NCI-H524 (cell line): ENCODE measurements at regions not wholly inside any gene's neighbourhood (a gene's known extent, or its start where the extent isn't known, plus 50 kb on each side); places are given as distances from the start of the nearest gene placed in this dataset.
A peak's percentile ranks its signal among the peaks of the same experiment; 100 is the strongest.

Experiments used
- DNase-seq, 2 experiments: peaks; one replicate each; lab custom pipeline; 2025; lab: John Stamatoyannopoulos, UW

GRCh38 chr6:153873541-153873940, 165.5 kb upstream of the OPRM1 start:
- no peak for DNase-seq

DNA sequence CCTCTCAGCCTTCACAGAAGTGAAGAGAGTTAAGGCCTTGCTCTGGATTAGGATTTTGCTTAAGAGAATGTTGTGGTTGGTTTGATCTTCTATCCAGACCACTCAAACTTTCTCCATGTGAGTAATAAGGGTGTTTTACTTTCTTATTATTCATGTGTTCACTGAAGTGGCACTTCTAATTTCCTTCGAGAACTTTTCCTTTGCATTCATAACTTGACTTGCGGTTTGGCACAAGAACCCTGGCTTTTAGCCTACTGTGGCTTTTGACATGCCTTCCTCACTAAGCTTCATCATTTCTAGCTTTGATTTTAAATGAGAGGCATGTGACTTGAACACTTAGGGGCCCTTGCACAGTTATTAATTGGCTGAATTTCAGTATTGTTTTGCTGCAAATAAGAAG, 166.1 kb upstream of the OPRM1 start:
- no peak for DNase-seq

DNA sequence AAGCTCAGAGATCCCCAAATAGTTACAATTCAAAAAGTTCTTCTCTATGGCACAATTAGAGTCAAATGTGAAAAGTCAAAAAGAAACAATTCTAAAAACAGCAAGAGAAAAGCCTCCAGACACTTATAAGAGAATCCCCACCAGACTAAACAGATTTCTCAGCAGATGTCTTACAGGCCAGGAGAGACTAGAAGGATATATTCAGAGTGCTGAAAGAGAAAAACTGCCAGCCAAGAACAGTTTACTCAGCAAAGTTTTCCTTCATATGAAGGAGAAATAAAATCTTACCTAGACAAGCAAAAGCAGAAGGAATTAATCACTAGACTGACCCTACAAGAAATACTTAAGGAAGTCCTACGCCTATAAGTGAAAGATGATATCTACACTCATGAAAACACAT, 176.1 kb upstream of the OPRM1 start:
- no peak for DNase-seq

GRCh38 chr6:153862139-153862538, 176.9 kb upstream of the OPRM1 start:
- no peak for DNase-seq

GRCh38 chr6:153858529-153858928, 180.5 kb upstream of the OPRM1 start:
- no peak for DNase-seq

- DNase-seq: no peak
Observed at GRCh38 chr6:153856929-153857376, 182.1 kb upstream of the OPRM1 start.

GRCh38 chr6:153852481-153852880, 186.6 kb upstream of the OPRM1 start:
- no peak for DNase-seq

- no peak for DNase-seq
Observed at GRCh38 chr6:153852034-153852433, 187.0 kb upstream of the OPRM1 start.

- DNase-seq: no peak
Observed at GRCh38 chr6:153849072-153849779, 189.8 kb upstream of the OPRM1 start.

DNA sequence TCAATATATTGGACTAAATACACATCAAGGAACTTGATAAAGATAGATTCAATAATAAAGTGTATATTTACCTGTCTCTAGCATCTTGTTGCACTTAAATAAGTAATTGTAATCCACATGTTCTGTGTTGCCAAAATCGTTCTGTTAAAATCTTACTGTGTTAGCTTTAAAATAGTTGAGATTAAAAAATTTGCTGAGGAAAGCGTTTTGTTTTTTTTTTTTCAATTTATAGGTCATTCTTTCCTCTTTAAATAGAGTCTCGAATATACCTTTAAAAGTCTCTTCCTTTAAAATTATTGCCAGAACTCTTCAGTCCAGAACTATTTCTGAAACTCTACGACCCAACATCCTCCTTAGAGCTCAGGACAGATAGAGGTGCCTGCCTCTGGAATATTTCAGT, 195.6 kb upstream of the OPRM1 start:
- DNase-seq: no peak

DNA sequence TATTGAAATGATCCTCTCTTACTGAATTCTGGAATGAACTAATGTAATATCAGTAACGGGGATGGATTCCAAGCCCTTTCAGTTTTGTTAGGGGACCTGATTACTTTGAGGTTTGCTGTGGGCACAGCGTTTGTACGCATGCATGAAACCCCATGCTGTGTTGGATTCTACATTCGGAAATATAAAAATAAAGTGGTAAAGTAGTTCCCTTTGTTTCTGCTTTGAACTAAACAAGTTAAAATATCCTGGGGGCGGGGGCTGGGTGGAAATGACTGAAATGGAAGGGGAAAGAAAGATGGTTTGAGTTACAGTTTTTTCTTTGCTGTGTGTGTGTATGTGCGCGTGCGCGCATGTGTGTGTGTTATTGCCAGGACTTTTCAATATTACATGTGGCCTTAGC, 196.5 kb upstream of the OPRM1 start:
- no peak for DNase-seq

GRCh38 chr6:153840039-153840850, 198.8 kb upstream of the OPRM1 start:
- DNase-seq: no peak

GRCh38 chr6:153832543-153832942, 206.5 kb upstream of the OPRM1 start:
- no peak for DNase-seq

- no peak for DNase-seq
Observed at GRCh38 chr6:153831350-153832078, 207.5 kb upstream of the OPRM1 start.

DNA sequence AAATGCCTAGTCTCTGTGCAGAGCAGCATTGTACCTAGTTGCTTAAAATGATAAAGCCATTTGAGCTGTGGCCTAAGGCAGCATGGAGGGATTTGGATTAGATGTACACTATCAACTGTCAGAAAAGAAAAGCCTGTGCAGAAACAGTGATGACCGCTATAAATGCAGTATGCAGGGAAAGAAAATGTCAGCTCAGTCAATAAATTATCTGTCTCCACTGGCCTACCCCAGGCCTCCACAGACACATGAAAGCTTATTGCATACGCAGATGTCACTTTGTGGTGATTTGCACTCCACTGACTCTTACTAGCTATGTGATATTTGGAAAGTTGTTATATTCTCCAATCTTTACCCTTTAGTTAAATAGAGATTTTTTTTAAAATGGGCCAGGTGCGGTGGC, 221.9 kb upstream of the OPRM1 start:
- DNase-seq: no peak

DNA sequence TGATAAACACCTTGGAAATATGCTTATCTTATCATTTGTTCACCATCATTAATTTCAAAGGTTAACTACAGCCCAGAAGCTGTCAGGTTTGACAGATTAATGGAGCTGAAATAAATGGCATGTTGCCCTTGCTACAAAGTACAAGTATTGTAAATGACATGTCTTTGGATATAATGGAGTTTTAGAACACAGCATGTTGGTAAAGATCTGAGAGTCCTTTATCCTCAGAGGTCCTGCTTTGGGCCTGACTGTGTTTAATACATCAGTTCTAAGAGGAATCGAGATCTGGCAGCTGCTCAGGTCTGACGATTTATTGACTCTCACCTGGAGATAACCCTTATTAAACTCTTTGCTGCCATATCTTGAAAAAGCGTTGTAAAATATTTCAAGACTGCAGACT, 222.7 kb upstream of the OPRM1 start:
- DNase-seq: no peak

DNA sequence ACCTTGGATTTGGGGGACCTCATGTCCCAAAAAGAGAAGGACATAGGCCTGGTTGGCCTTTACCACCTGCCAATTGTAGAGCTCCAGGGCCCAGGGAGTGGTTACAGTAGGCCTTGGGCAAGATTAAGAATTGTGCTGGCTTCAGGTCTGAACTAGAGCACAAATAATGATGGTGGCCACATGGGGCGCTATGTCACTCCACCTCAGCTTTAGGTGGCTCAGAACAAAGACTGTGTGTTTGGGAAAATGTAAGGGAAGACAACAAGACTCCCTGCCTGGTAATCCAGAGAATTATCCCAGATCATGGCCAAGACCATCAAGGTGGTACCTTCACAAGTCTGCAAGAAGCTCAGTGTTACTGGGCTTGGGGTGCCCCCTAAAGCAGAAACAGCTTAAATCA, 224.9 kb upstream of the OPRM1 start:
- no peak for DNase-seq

- no peak for DNase-seq
Observed at GRCh38 chr6:153804755-153805330, 234.2 kb upstream of the OPRM1 start.

GRCh38 chr6:153801917-153802316, 237.1 kb upstream of the OPRM1 start:
- DNase-seq: no peak

DNA sequence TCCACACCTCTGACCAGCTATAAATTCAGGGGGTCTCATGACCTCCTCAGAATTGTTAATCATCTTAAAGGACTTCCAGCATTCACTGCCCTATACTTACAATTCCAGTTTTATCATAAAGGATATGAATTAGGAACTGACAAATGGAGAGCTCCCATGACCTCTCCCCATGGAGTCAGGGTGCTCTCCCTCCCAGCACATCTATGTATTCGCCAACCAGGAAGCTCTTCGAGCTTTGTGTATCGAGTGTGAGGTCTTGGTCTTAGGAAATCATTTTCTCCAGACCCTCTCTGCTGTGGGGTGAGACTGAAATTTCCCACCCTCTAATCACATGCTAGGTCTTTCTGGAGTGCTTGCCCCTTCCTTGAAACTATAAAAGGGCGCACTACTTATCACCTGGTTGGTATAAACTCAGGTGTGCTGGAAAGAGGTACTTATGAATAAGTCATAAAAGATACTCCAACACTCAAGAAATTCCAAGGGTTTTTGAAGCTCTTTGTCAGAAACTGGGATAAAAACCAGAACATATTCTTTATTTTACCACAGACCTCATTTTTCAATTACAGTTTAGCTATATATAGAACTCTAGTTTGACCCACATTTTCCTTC, 238.4 kb upstream of the OPRM1 start:
- no peak for DNase-seq

DNA sequence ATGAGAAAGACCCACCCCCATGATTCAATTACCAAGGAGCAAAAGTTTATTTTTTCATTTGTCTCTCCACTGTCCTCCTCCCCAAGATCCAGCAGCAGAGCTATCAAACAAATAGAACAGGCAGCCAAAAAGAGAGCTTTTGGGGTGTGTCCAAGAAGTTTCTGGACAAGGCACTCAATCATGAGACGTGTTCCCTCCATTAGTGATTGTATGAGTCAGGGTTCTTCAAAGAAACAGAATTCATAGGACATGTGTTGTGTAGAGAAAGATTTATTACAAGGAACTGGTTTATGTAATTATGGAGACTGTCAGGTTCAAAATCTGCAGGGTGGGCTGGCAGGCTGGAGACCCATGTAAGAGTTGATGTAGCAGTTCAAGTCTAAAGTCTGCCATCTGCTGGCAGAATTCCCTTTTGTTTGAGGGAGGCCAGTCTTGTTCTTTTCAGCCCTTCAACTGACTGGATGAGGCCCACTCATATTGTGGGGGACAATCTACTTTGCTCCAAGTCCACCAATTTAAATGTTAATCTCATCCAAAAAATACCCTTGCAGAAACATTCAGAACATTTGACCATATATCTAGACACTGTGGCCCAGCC, 248.1 kb upstream of the OPRM1 start:
- DNase-seq: peak; percentile 3 to 39

DNA sequence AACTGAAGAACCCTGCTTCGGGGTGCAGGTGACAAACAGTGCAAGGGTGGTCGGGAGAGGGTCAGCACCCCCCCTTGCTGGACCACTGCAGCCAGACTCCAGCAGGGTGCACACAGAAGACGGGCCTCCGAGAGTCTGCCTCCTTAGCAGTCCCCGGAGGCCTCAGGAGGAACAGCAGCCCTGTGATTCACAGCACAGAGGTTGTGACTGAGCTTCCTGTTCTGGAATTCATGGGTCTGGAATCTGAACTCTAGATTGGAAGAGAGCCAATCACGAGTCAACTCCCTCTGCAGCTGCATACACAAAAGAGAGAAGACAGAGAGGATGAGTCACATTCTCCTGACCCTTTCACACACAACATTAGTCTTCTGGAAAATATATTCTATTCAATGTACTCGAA, 249.0 kb upstream of the OPRM1 start:
- no peak for DNase-seq
